ENCODE measurements at regions not wholly inside any gene's neighbourhood (a gene's known extent, or its start where the extent isn't known, plus 50 kb on each side); places are given as distances from the start of the nearest gene placed in this dataset.
A peak's percentile ranks its signal among the peaks of the same experiment; 100 is the strongest.

- no peak for TF ChIP-seq CTCF (conservative IDR thresholded peaks at IDR 0.05; ENCODE audit: low read depth, low read length)
Observed at GRCh38 chr1:82837766-82838465, 1037.2 kb downstream of the ADGRL2 start.

GRCh38 chr1:82836973-82837680 is 1036.4 kb downstream of the ADGRL2 start:
- DNase-seq (ENCODE audit: low read depth) = no peak
- no peak overlapping the region for H3K4me3 ChIP-seq (ENCODE audit: low read depth, low read length)
- TF ChIP-seq CTCF (conservative IDR thresholded peaks at IDR 0.05; ENCODE audit: low read depth, low read length) = no peak

More at GRCh38 chr1:82837766-82838465, 1037.2 kb downstream of the ADGRL2 start:
- DNase-seq (ENCODE audit: low read depth) = peak; percentile 80
- H3K4me3 ChIP-seq (ENCODE audit: low read depth, low read length) = peak overlapping the region; percentile 0

GRCh38 chr1:82836213-82836972 is 1035.7 kb downstream of the ADGRL2 start:
- TF ChIP-seq CTCF (conservative IDR thresholded peaks at IDR 0.05; ENCODE audit: low read depth, low read length) = no peak
- DNase-seq (ENCODE audit: low read depth) = no peak
- H3K4me3 ChIP-seq (ENCODE audit: low read depth, low read length) = no peak overlapping the region

GRCh38 chr1:82830690-82831380 is 1030.1 kb downstream of the ADGRL2 start:
- DNase-seq (ENCODE audit: low read depth) = no peak
- TF ChIP-seq CTCF (conservative IDR thresholded peaks at IDR 0.05; ENCODE audit: low read depth, low read length) = no peak
- H3K4me3 ChIP-seq (ENCODE audit: low read depth, low read length) = no peak overlapping the region

GRCh38 chr1:82829527-82829926 is 1028.8 kb downstream of the ADGRL2 start:
- TF ChIP-seq CTCF (conservative IDR thresholded peaks at IDR 0.05; ENCODE audit: low read depth, low read length) = no peak
- no peak for DNase-seq (ENCODE audit: low read depth)
- H3K4me3 ChIP-seq (ENCODE audit: low read depth, low read length) = no peak overlapping the region

- no peak for DNase-seq (ENCODE audit: low read depth)
- no peak overlapping the region for H3K4me3 ChIP-seq (ENCODE audit: low read depth, low read length)
- TF ChIP-seq CTCF (conservative IDR thresholded peaks at IDR 0.05; ENCODE audit: low read depth, low read length) = no peak
Observed at GRCh38 chr1:82823876-82824275, 1023.1 kb downstream of the ADGRL2 start.

Data from epithelial cell of proximal tubule (primary cell).